ENCODE measurements at regions not wholly inside any gene's neighbourhood (a gene's known extent, or its start where the extent isn't known, plus 50 kb on each side); places are given as distances from the start of the nearest gene placed in this dataset.
"Not testable (repeated sequence)": the region's sequence is repeated elsewhere in the genome, so short reads cannot be mapped to it uniquely, and the experiment has no call there.

- DNase-seq: no peak
Measured at GRCh38 chr18:51248685-51249084, 51.2 kb upstream of the MEX3C start.

- no peak for DNase-seq
Measured at GRCh38 chr18:51250006-51250405, 52.5 kb upstream of the MEX3C start.

- no peak for DNase-seq
Measured at GRCh38 chr18:51250458-51251024, 53.1 kb upstream of the MEX3C start.

GRCh38 chr18:51251625-51252024, 54.1 kb upstream of the MEX3C start:
- no peak for DNase-seq

GRCh38 chr18:51253476-51253875, 56.0 kb upstream of the MEX3C start:
- no peak for DNase-seq

GRCh38 chr18:51255693-51256092, 58.2 kb upstream of the MEX3C start:
- no peak for DNase-seq

GRCh38 chr18:51257150-51257549, 59.7 kb upstream of the MEX3C start:
- DNase-seq: no peak

GRCh38 chr18:51260118-51260517, 62.6 kb upstream of the MEX3C start:
- no peak for DNase-seq

- DNase-seq: not testable (repeated sequence)
Measured at GRCh38 chr18:51266077-51266476, 68.6 kb upstream of the MEX3C start.

GRCh38 chr18:51266773-51267172, 69.3 kb upstream of the MEX3C start:
- DNase-seq: no peak

GRCh38 chr18:51273437-51273836, 76.0 kb upstream of the MEX3C start:
- no peak for DNase-seq

- no peak for DNase-seq
Measured at GRCh38 chr18:51275712-51276476, 78.4 kb upstream of the MEX3C start.

GRCh38 chr18:51278045-51278649, 80.7 kb upstream of the MEX3C start:
- DNase-seq: peak; percentile 77

GRCh38 chr18:51279367-51279984, 82.0 kb upstream of the MEX3C start:
- no peak for DNase-seq

GRCh38 chr18:51287818-51288508, 90.5 kb upstream of the MEX3C start:
- DNase-seq: no peak

- no peak for DNase-seq
Measured at GRCh38 chr18:51288582-51288981, 91.1 kb upstream of the MEX3C start.

GRCh38 chr18:51290860-51291259, 93.4 kb upstream of the MEX3C start:
- DNase-seq: no peak

- DNase-seq: no peak
Measured at GRCh38 chr18:51300912-51301311, 103.4 kb upstream of the MEX3C start.

GRCh38 chr18:51301376-51301775, 103.9 kb upstream of the MEX3C start:
- DNase-seq: no peak

- DNase-seq: no peak
Measured at GRCh38 chr18:51316677-51317076, 119.2 kb upstream of the MEX3C start.

- no peak for DNase-seq
Measured at GRCh38 chr18:51321696-51322095, 124.2 kb upstream of the MEX3C start.

GRCh38 chr18:51323961-51324360, 126.5 kb upstream of the MEX3C start:
- no peak for DNase-seq

- DNase-seq: no peak
Measured at GRCh38 chr18:51330148-51330547, 132.7 kb upstream of the MEX3C start.

Data from stimulated activated CD8-positive, alpha-beta memory T cell treated with anti-CD3 and anti-CD28 coated beads, Interleukin-4, amount 100 ng/mL, for 48 hours (primary cell).